ENCODE measurements at regions not wholly inside any gene's neighbourhood (a gene's known extent, or its start where the extent isn't known, plus 50 kb on each side); places are given as distances from the start of the nearest gene placed in this dataset.

GRCh38 chr2:217294211-217294610, 434.3 kb upstream of the TNP1 start:
- no peak for TF ChIP-seq CTCF (IDR thresholded peaks at IDR 0.05; ENCODE audit: low read length, missing control alignments)
- no peak overlapping the region for H3K4me3 ChIP-seq (replicated peaks; ENCODE audit: low read depth, low read length)
- DNase-seq (ENCODE audit: low read depth): no peak

GRCh38 chr2:217293607-217294006, 433.7 kb upstream of the TNP1 start:
- H3K4me3 ChIP-seq (replicated peaks; ENCODE audit: low read depth, low read length): no peak overlapping the region
- DNase-seq (ENCODE audit: low read depth): no peak
- no peak for TF ChIP-seq CTCF (IDR thresholded peaks at IDR 0.05; ENCODE audit: low read length, missing control alignments)

GRCh38 chr2:217293046-217293445, 433.2 kb upstream of the TNP1 start:
- TF ChIP-seq CTCF (IDR thresholded peaks at IDR 0.05; ENCODE audit: low read length, missing control alignments): no peak

GRCh38 chr2:217291259-217291658, 431.4 kb upstream of the TNP1 start:
- no peak for DNase-seq (ENCODE audit: low read depth)
- H3K4me3 ChIP-seq (replicated peaks; ENCODE audit: low read depth, low read length): no peak overlapping the region
- TF ChIP-seq CTCF (IDR thresholded peaks at IDR 0.05; ENCODE audit: low read length, missing control alignments): no peak

More at GRCh38 chr2:217293046-217293445, 433.2 kb upstream of the TNP1 start:
- no peak for DNase-seq (ENCODE audit: low read depth)
- no peak overlapping the region for H3K4me3 ChIP-seq (replicated peaks; ENCODE audit: low read depth, low read length)

- no peak for DNase-seq (ENCODE audit: low read depth)
- no peak for TF ChIP-seq CTCF (IDR thresholded peaks at IDR 0.05; ENCODE audit: low read length, missing control alignments)
These were observed 430.6 kb upstream of the TNP1 start for GRCh38 chr2:217290467-217290866.

GRCh38 chr2:217289907-217290280, 430.0 kb upstream of the TNP1 start:
- TF ChIP-seq CTCF (IDR thresholded peaks at IDR 0.05; ENCODE audit: low read length, missing control alignments): no peak
- no peak overlapping the region for H3K4me3 ChIP-seq (replicated peaks; ENCODE audit: low read depth, low read length)
- DNase-seq (ENCODE audit: low read depth): peak; percentile 30

More at GRCh38 chr2:217290467-217290866, 430.6 kb upstream of the TNP1 start:
- no peak overlapping the region for H3K4me3 ChIP-seq (replicated peaks; ENCODE audit: low read depth, low read length)

- TF ChIP-seq CTCF (IDR thresholded peaks at IDR 0.05; ENCODE audit: low read length, missing control alignments): no peak
- DNase-seq (ENCODE audit: low read depth): no peak
- H3K4me3 ChIP-seq (replicated peaks; ENCODE audit: low read depth, low read length): no peak overlapping the region
These were observed 429.5 kb upstream of the TNP1 start for GRCh38 chr2:217289177-217289906.

Measured in fibroblast of pulmonary artery (primary cell).